IPS-18c (cell line): ENCODE measurements at regions not wholly inside any gene's neighbourhood (a gene's known extent, or its start where the extent isn't known, plus 50 kb on each side); places are given as distances from the start of the nearest gene placed in this dataset.

Experiments used
- H3K4me3 ChIP-seq: 2 replicates; pipeline ENCODE4 v1.7.0; 2013; ENCODE audit warnings: low read depth, mild to moderate bottlenecking, low read length, moderate library complexity; ENCODE audit not compliant: insufficient read depth
- H3K9me3 ChIP-seq: one replicate; pipeline ENCODE4 v1.6.1; 2013; ENCODE audit warnings: mild to moderate bottlenecking, low read length, moderate library complexity; ENCODE audit not compliant: control insufficient read depth, insufficient read depth

DNA sequence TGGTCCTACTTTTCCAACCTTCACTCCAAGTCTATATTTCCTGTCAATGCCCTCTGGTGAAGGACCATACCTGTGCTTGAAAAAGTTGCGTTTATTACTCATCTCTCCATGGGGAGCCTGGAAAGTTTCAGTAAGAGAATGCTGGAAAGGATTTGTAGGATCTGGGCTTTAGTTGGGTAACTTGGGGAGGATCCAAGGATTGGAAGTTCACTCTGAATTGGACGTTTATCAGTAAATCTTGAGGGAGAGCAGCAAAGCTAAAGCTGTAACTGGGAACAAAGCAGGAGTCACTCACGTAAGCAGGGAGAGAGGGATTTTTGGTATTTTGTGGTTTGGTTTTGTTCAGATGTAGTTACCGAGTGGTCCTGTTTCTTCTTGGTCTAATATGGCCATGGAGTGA, 51.4 kb upstream of the NPVF start:
- no peaks in the 10 kb centered on the region for H3K9me3 ChIP-seq
- H3K4me3 ChIP-seq, result no peak overlapping the region

DNA sequence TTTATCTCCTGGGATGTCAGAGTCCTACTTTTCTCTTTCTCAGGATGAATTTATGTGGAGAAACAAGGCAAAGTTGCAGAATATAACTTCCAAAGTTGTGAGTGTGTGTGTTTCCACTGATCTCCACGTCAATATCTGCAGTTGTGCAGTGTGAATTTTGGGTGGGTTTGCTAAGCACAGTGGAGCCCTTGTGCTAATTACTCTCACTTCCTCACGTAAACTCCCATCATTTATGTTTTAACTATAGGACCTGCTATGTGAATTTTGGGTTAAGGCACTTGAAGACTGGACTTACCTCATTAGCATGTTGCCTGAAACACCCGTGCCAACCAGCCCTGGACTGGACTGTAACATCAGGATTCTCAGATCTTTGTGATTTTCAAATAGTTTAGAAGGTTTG, 51.9 kb upstream of the NPVF start:
- H3K9me3 ChIP-seq, result no peaks in the 10 kb centered on the region
- no peak overlapping the region for H3K4me3 ChIP-seq

DNA sequence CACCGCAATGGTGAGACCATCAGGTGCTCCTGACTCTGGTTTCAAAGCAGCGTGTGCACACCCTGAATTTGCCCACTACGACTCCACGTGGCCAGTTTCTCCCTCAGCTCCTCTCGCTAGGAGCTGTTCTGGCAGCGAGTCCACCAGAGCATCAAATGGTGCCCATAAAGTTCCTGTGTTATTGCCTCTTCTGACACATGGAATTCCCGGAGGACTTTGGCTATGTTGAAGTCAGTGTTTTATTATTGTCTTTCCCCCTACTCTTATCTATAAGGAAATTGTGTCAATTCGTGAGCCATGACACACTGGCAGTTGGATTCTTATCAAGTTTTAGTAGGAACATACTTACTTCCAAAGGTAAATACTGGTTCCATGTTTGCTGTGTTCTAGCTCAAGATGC, 53.9 kb upstream of the NPVF start:
- no peaks in the 10 kb centered on the region for H3K9me3 ChIP-seq
- H3K4me3 ChIP-seq, result no peak overlapping the region

DNA sequence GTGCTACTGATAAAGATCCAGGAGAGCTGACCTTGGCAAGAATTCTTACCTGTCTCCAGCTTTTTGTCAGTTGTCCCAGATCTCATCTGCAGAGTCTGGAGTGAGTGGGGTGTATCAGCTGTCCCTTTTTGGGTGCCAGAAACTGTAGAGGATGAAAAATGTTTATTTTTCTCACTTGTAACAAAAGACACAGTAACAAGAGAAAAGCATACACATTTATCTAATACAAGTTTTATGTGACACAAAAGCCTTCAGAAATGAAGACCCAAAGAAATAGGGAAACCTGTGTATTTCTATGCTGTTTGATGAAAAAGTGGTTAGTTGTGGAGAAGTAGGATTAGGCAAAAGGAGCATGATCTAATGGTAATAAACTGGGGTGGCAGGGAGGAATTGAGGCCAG, 58.5 kb upstream of the NPVF start:
- no peak overlapping the region for H3K4me3 ChIP-seq
- no peaks in the 10 kb centered on the region for H3K9me3 ChIP-seq

DNA sequence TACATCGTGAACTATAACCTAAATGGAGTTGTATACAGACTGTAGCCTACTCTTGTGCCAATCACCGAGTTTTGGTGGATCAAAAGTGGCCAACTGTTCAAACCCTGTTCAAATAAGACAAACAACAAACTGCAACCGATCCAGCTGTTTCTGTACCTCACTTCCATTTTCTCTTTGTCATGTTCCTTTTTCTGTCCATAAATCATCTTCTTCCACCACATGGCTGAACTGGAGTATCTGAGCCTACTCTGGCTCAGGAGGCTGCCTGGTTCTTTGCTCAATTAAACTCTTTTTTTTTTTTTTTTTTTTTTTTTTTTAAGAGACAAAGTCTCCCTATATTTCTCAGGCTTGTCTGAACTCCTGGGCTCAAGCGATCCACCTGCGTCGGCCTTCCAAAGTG, 59.0 kb upstream of the NPVF start:
- no peaks in the 10 kb centered on the region for H3K9me3 ChIP-seq
- H3K4me3 ChIP-seq, result no peak overlapping the region

DNA sequence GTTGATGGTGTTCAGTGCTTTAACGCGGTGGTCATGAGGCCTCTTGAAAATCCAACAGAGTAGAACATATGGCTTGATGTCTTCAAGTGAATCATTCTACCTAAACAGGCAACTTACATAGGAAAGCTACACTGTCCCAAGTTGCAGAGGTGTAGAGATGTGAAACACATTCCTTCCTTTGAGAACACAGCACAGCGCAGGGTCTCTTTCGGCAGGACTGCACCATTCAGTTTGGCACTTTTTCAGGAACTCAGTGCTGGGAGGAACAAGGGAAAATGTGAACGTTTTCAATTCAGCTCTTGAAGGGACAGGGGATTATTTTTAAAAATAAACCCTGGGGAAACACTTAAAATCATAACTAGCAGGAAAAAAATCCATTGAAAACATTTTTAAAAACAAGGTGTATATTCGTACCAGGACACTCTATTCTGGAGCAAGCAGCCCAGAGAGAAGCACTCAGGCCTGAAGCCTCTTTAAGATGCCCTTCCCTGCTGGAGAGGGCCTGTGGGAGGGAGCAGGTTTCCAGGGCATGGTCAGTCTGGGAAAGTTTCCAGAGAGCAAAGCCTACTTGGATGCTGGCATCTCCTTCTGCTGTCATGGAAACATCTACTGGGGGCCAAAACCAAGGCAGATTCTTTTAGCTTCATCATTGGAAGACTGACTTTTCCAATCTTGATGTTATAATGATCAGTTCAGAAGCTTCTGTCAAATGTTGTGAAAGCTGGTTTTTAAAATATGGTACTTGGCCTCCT, 60.4 kb upstream of the NPVF start:
- Histone ChIP-seq H3K4me3 (no peak overlapping the region), H3K9me3 (no peaks in the 10 kb centered on the region)

DNA sequence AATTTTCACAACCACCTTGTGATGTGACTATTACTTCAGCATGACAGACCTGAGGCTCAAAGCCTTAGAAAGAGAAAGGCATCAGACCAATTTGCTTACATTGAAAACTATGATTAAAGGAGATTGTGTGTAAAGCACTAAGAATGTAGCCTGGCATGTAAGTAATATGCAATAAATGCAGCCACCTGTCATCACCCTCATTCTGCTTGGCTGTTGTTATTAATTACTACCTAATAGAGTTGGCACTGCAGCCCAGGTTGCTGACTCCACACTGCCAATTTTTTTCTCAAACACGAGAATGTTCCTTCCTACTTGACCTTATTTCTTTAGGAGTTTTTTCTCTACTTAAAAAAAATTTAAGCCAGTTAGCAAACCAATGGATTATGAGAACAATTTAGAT, 61.2 kb upstream of the NPVF start:
- no peak overlapping the region for H3K4me3 ChIP-seq
- H3K9me3 ChIP-seq, result no peaks in the 10 kb centered on the region

DNA sequence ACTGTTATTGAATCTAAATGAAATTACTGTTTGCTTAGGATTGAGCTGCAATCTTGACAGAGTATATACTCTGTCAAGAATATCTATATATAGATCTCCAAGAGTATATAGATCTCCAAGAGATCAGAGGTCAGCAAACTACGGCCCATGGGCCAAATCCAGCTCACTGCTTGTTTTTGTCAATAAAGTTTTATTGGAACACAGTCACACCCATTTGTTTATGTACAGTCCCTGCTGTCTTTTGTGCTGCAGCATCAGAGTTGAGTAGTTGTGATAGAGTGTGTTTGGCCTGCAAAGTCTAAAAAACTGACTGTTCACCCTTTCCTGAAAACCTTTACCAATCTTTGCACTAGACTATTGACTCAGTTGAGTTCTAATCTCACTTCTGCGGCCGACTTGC, 66.3 kb upstream of the NPVF start:
- H3K9me3 ChIP-seq, result no peaks in the 10 kb centered on the region
- no peak overlapping the region for H3K4me3 ChIP-seq

DNA sequence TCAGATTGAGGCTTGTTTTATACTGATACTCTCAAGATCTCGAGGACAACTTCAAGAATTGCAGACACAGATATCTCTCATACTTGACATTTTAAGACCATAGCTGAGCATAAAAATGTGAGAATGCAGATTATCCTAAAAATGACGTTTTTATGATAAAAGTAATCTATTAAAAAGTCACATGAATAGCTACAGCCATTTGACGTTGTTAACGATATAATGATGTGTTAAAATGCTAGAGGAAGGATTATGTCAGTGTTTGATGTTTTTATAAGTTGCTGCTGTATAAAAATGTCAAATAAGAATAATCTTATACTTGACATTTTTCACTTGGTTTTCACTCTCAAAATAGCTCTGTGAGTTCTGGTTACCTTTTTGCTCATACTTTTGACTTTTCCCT, 67.1 kb upstream of the NPVF start:
- H3K4me3 ChIP-seq, result no peak overlapping the region
- no peaks in the 10 kb centered on the region for H3K9me3 ChIP-seq

DNA sequence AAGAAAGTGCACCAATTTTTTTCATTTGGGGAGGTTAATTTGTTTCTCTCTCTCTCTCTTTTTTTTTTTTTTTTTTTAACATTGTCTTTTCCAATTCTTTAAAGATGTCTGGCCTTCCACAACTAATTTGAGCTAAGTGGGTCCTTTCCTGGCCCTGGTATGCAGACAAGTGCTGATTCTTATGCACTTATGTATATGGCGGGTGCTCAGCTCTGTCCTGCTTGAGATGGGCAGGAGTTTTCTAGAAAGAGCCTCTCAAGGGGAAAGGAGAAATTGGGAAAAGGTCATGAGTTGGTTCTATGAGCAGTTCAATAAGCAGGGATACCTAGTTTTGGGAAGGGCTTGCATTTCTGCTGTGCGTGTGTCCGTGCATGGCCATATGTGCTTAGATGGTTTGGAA, 67.8 kb upstream of the NPVF start:
- Histone ChIP-seq H3K4me3 (no peak overlapping the region), H3K9me3 (no peaks in the 10 kb centered on the region)

DNA sequence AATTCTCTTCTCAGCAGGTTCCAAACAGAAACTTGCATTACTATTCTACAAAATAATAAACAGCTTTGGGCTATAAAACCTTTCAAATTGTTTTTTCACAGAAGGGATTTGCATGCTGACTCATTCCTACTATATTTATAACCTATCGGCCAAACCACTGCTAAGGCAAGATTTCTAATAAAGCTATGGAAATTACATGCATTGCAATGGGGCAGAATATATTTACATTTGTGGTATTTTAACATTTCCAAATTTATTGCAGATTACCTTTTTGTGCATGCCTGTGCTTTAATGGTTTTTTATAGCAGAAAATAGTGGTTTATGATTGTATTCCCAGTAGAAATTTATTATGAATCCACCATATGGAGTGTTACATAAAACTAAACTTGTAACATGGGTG, 69.0 kb upstream of the NPVF start:
- no peak overlapping the region for H3K4me3 ChIP-seq
- H3K9me3 ChIP-seq, result no peaks in the 10 kb centered on the region

DNA sequence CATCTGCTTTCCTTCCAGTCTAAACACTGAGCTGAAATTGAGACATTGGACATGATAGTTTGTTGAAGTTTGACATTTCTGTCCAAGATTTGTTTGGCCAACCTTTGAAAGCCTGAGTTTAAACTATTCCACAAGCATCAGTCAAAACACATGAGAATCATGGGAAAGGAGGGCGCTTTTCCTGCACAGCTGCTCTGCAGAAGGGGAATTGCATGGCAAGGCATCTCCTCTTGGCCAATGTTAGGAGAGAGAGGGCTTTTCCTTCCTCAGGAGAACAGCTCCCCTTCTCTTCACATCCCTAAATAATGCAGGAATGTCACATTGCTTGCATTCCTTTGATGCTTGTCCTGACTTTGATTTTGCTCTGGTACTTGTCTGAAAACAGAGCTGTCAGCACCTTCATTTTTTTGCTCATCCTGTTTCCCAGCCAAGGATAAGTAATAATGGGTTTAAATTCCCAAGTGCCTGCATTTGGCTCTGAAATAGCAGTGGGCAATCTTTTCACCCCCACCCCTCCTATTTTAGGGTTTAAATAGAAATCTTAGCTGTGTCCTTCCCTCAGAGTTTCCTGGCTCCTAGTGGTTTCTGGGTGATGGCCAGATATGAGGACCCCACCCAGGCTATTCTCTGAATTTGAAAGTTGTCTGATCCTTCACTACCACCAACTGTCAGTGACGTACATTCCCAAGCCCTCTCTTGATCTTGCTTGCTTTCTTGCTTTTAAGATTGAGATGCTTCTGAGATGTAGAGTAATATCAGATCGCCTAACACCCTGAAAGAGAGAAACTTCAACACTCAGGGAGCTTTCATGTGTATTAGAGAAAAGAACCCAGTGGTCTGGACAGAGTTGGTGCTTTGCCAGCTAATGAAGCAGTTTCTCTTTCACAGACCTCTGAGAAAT, 75.2 kb upstream of the NPVF start:
- Histone ChIP-seq H3K9me3 (no peaks in the 10 kb centered on the region), H3K4me3 (no peak overlapping the region)

DNA sequence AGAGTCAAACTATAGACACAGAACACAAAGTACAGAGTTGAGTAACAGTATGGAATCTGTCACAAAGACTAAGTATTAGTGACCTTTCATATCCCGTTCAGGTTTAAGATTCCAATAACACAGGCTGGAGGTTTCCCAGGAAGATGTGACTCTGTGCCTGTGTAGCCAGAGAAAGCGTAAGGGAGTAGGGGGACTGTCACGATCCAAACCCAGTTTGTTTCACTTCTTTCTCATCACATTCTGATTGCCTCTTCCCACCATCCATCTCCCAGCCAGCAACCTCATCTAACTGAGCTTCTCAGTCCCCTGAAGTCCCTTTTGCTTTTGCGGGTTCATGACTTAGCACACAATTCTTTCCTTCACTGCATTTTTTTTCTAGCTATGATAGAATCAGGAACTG, 76.4 kb upstream of the NPVF start:
- no peak overlapping the region for H3K4me3 ChIP-seq
- H3K9me3 ChIP-seq, result no peaks in the 10 kb centered on the region

DNA sequence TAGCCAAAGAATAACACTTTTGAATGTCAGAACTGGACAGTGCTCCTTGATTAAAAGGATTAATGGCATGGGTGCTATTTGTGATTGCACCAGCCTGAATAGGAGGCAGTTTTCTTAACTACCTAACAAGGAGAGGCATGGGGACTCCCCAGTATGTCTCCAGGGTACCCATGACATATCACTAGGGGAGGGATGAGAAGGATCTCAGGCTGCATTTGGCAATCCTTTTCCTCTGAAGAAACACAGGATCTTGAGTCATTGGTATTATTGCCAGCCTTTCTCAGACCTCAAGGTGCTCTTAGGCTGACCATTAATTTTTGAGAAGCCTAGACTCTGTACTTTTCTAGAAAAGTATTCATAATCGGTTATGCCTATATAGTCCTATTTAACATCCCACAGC, 77.5 kb upstream of the NPVF start:
- H3K9me3 ChIP-seq, result no peaks in the 10 kb centered on the region
- no peak overlapping the region for H3K4me3 ChIP-seq

DNA sequence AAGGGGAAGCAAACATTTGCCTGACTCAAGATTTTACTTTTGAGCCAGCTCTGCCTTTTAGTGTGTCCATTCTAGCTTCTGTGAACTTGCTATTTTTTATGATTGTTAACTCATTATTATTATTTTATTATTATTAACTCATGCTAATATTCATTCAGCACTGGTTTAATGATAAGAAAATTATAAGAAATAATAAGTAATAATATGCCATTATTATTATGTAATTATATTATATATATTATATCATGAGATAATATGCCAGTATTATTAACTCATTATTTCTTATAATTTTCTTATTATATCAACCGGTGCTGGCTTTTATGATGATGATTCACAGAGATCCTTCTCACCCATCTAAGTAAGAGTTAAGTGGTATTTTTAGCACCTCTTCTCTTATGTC, 79.3 kb upstream of the NPVF start:
- Histone ChIP-seq H3K9me3 (no peaks in the 10 kb centered on the region), H3K4me3 (no peak overlapping the region)

DNA sequence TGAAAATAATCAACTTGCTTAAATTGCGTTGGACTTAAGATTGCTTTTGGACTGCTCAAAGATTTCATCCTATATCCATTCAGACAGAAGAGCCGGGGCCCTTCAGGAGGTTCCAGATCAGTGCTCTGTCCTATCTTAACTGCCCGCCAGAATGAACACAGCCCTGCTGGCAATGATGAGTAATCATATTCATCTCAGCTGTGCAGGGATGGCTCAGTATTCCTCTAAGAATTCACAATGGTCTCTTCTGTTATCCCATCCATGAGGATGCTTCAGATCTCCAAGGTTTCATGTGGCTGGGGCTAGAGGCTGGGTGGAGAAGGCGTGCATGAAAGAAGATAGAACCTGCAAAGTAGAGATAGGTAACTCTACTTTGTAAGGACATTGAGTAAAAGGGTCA, 80.0 kb upstream of the NPVF start:
- no peak overlapping the region for H3K4me3 ChIP-seq
- no peaks in the 10 kb centered on the region for H3K9me3 ChIP-seq

DNA sequence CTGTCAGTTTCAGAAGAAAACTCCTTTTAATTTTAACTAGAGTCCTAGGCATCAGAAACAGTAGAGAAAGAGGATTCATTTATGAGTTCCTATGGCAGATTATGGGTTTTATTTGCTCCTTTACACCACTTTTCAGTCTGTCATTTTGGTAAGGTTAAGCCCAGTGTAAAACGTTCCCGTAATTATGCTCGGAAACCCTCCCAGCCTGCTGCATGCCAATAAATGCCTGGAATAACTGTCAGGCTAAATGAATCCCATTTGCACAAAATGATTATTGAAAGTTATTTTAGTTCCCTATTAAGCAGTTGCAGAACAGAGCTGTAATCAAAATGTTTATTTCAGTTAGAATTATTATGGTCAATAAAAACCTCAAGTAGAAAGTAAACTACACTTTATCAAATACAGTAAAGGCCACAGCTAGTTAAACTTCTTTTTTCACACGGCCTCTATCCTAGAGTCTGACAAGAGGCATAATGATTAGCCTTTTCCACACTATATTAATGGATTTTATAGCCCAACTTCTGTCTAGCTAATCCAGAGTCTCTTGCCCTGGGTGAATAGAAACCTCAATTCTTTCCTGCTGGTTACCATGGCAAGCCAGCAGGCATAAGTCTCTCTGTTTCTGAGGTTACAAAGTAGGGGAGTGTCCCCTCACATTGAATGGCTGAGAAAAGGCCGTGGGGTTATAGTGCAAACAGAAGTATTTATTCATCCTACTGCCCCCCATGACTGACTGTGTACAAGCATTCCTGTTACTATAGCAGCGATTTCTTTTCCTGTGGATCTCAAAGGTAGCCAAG, 80.8 kb upstream of the NPVF start:
- Histone ChIP-seq H3K9me3 (no peaks in the 10 kb centered on the region), H3K4me3 (no peak overlapping the region)

DNA sequence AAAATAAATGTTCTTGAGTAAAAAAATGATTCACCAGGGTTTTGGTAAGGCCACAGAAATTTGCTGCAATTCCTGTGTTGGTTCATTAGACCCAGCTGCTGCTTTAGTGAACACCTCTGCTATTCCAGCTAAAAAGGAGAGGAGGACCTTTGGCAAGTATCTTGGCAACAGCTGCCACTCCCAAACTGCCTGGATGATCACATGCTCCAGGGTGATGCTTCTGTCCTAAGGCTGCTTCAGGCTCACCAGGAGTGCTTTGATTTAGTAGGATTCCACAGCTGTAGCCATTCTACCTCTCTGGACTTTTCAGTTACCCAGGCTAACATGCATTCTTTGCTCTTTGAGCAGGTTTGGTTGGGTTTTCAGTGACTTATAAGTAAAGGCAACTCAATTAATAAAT, 82.6 kb upstream of the NPVF start:
- Histone ChIP-seq H3K4me3 (no peak overlapping the region), H3K9me3 (no peaks in the 10 kb centered on the region)
